Fibroblast of skin of scalp (primary cell): ENCODE measurements at regions not wholly inside any gene's neighbourhood (a gene's known extent, or its start where the extent isn't known, plus 50 kb on each side); places are given as distances from the start of the nearest gene placed in this dataset.

Experiments
- DNase-seq: peaks from one replicate; pipeline ENCODE4 v3.0.0-alpha.2; 2013

- no peak for DNase-seq
Measured at GRCh38 chr1:38283696-38284470, 237.3 kb upstream of the POU3F1 start.

GRCh38 chr1:38279148-38279547 lies 232.6 kb upstream of the POU3F1 start:
- DNase-seq: no peak

GRCh38 chr1:38277646-38278045 lies 231.1 kb upstream of the POU3F1 start:
- DNase-seq: no peak

GRCh38 chr1:38275960-38276359 lies 229.4 kb upstream of the POU3F1 start:
- DNase-seq: no peak

- no peak for DNase-seq
Measured at GRCh38 chr1:38274974-38275373, 228.4 kb upstream of the POU3F1 start.

- no peak for DNase-seq
Measured at GRCh38 chr1:38273196-38273804, 226.7 kb upstream of the POU3F1 start.

- DNase-seq: no peak
Measured at GRCh38 chr1:38272515-38272914, 225.9 kb upstream of the POU3F1 start.

- no peak for DNase-seq
Measured at GRCh38 chr1:38270849-38271633, 224.4 kb upstream of the POU3F1 start.

GRCh38 chr1:38269923-38270848 lies 223.6 kb upstream of the POU3F1 start:
- no peak for DNase-seq

- DNase-seq: no peak
Measured at GRCh38 chr1:38268226-38268625, 221.6 kb upstream of the POU3F1 start.

- DNase-seq: no peak
Measured at GRCh38 chr1:38267037-38268036, 220.7 kb upstream of the POU3F1 start.

GRCh38 chr1:38266197-38266520 lies 219.6 kb upstream of the POU3F1 start:
- DNase-seq: no peak

GRCh38 chr1:38265293-38266196 lies 219.0 kb upstream of the POU3F1 start:
- no peak for DNase-seq

GRCh38 chr1:38263438-38263837 lies 216.8 kb upstream of the POU3F1 start:
- no peak for DNase-seq

GRCh38 chr1:38261574-38261973 lies 215.0 kb upstream of the POU3F1 start:
- no peak for DNase-seq

GRCh38 chr1:38258085-38258627 lies 211.6 kb upstream of the POU3F1 start:
- no peak for DNase-seq

GRCh38 chr1:38257374-38257773 lies 210.8 kb upstream of the POU3F1 start:
- DNase-seq: no peak

GRCh38 chr1:38256072-38256471 lies 209.5 kb upstream of the POU3F1 start:
- DNase-seq: no peak

- no peak for DNase-seq
Measured at GRCh38 chr1:38253314-38253713, 206.7 kb upstream of the POU3F1 start.

GRCh38 chr1:38250356-38250755 lies 203.8 kb upstream of the POU3F1 start:
- DNase-seq: no peak
